Activated CD8-positive, alpha-beta memory T cell treated with anti-CD3 and anti-CD28 coated beads, Interleukin-2, amount 50 U/mL, for 48 hours (primary cell): ENCODE measurements at regions not wholly inside any gene's neighbourhood (a gene's known extent, or its start where the extent isn't known, plus 50 kb on each side); places are given as distances from the start of the nearest gene placed in this dataset.
A peak's percentile ranks its signal among the peaks of the same experiment; 100 is the strongest.

Source experiments
- DNase-seq: peaks from one replicate; pipeline ENCODE4 v3.0.0-alpha.2; 2020

- peak; percentile 40 for DNase-seq
Measured at GRCh38 chr22:49674479-49675050, 153.1 kb downstream of the BRD1 start.

- DNase-seq, result peak; percentile 40
Measured at GRCh38 chr22:49673048-49673447, 154.6 kb downstream of the BRD1 start.

GRCh38 chr22:49672014-49672516 lies 155.6 kb downstream of the BRD1 start:
- DNase-seq, result peak; percentile 12

- DNase-seq, result peak; percentile 48
Measured at GRCh38 chr22:49671331-49672013, 156.2 kb downstream of the BRD1 start.

GRCh38 chr22:49670456-49671330 lies 157.0 kb downstream of the BRD1 start:
- DNase-seq, result peak; percentile 69

- peak; percentile 59 for DNase-seq
Measured at GRCh38 chr22:49669969-49670455, 157.7 kb downstream of the BRD1 start.

GRCh38 chr22:49669427-49669968 lies 158.2 kb downstream of the BRD1 start:
- peak; percentile 26 for DNase-seq

GRCh38 chr22:49668402-49668801 lies 159.3 kb downstream of the BRD1 start:
- DNase-seq, result peak; percentile 50

GRCh38 chr22:49667236-49667635 lies 160.4 kb downstream of the BRD1 start:
- peak; percentile 53 for DNase-seq

GRCh38 chr22:49666146-49666809 lies 161.4 kb downstream of the BRD1 start:
- peak; percentile 30 for DNase-seq

GRCh38 chr22:49664891-49665290 lies 162.8 kb downstream of the BRD1 start:
- DNase-seq, result peak; percentile 33

- peak; percentile 26 for DNase-seq
Measured at GRCh38 chr22:49664371-49664881, 163.2 kb downstream of the BRD1 start.

- peak; percentile 43 for DNase-seq
Measured at GRCh38 chr22:49663823-49664222, 163.8 kb downstream of the BRD1 start.

GRCh38 chr22:49663311-49663711 lies 164.4 kb downstream of the BRD1 start:
- peak; percentile 41 for DNase-seq

- DNase-seq, result peak; percentile 15
Measured at GRCh38 chr22:49662681-49663080, 165.0 kb downstream of the BRD1 start.

GRCh38 chr22:49660794-49661781 lies 166.6 kb downstream of the BRD1 start:
- peak; percentile 50 for DNase-seq

- DNase-seq, result peak; percentile 30
Measured at GRCh38 chr22:49660321-49660720, 167.4 kb downstream of the BRD1 start.

GRCh38 chr22:49659924-49660315 lies 167.8 kb downstream of the BRD1 start:
- peak; percentile 46 for DNase-seq

GRCh38 chr22:49659281-49659923 lies 168.3 kb downstream of the BRD1 start:
- no peak for DNase-seq

- DNase-seq, result no peak
Measured at GRCh38 chr22:49658902-49659280, 168.8 kb downstream of the BRD1 start.
